Hematopoietic multipotent progenitor cell treated with erythropoietin and hydrocortisone succinate and interleukin-3 and kit ligand, for 8 days (in vitro differentiated cells): ENCODE measurements at regions not wholly inside any gene's neighbourhood (a gene's known extent, or its start where the extent isn't known, plus 50 kb on each side); places are given as distances from the start of the nearest gene placed in this dataset.

Experiments used
- DNase-seq: peaks from one replicate; pipeline ENCODE4 v3.0.0-alpha.2; 2015

- DNase-seq = no peak
These were observed 239.4 kb downstream of the SPATA18 start for GRCh38 chr4:52290466-52290865.

GRCh38 chr4:52292245-52292644, 241.1 kb downstream of the SPATA18 start:
- no peak for DNase-seq

GRCh38 chr4:52296341-52296740, 245.2 kb downstream of the SPATA18 start:
- no peak for DNase-seq

GRCh38 chr4:52298444-52298843, 247.3 kb downstream of the SPATA18 start:
- DNase-seq = no peak

GRCh38 chr4:52299120-52299519, 248.0 kb downstream of the SPATA18 start:
- no peak for DNase-seq

GRCh38 chr4:52311464-52312125, 260.5 kb downstream of the SPATA18 start:
- DNase-seq = no peak

GRCh38 chr4:52312722-52313121, 261.6 kb downstream of the SPATA18 start:
- DNase-seq = no peak

- DNase-seq = no peak
These were observed 266.3 kb downstream of the SPATA18 start for GRCh38 chr4:52317361-52317879.

- DNase-seq = no peak
These were observed 266.9 kb downstream of the SPATA18 start for GRCh38 chr4:52317981-52318380.

- no peak for DNase-seq
These were observed 278.8 kb downstream of the SPATA18 start for GRCh38 chr4:52329894-52330293.

- DNase-seq = no peak
These were observed 292.5 kb downstream of the SPATA18 start for GRCh38 chr4:52343595-52343994.

- no peak for DNase-seq
These were observed 299.8 kb downstream of the SPATA18 start for GRCh38 chr4:52350926-52351325.

GRCh38 chr4:52358366-52358765, 300.7 kb downstream of the USP46 start:
- no peak for DNase-seq

- no peak for DNase-seq
These were observed 300.2 kb downstream of the USP46 start for GRCh38 chr4:52358883-52359321.

GRCh38 chr4:52366191-52366590, 292.9 kb downstream of the USP46 start:
- DNase-seq = no peak

- no peak for DNase-seq
These were observed 292.5 kb downstream of the USP46 start for GRCh38 chr4:52366621-52367020.

GRCh38 chr4:52367282-52367830, 291.7 kb downstream of the USP46 start:
- no peak for DNase-seq

GRCh38 chr4:52368895-52369294, 290.2 kb downstream of the USP46 start:
- DNase-seq = no peak

- DNase-seq = no peak
These were observed 289.5 kb downstream of the USP46 start for GRCh38 chr4:52369649-52370048.

- DNase-seq = no peak
These were observed 288.5 kb downstream of the USP46 start for GRCh38 chr4:52370576-52370975.

GRCh38 chr4:52371841-52372240, 287.3 kb downstream of the USP46 start:
- no peak for DNase-seq

GRCh38 chr4:52372269-52372668, 286.8 kb downstream of the USP46 start:
- no peak for DNase-seq

GRCh38 chr4:52372747-52373146, 286.4 kb downstream of the USP46 start:
- DNase-seq = no peak

GRCh38 chr4:52373650-52374049, 285.5 kb downstream of the USP46 start:
- DNase-seq = no peak

- no peak for DNase-seq
These were observed 284.2 kb downstream of the USP46 start for GRCh38 chr4:52374877-52375276.
